Hepatocyte (in vitro differentiated cells): ENCODE measurements at regions not wholly inside any gene's neighbourhood (a gene's known extent, or its start where the extent isn't known, plus 50 kb on each side); places are given as distances from the start of the nearest gene placed in this dataset.

Experiments
- DNase-seq: peaks from one replicate; pipeline ENCODE4 v3.0.0-alpha.2; 2016; ENCODE audit warnings: low spot score
- H2AFZ ChIP-seq: fragments of 200-600 bp; sonication (generic); 2 replicates; pipeline ENCODE4 v1.6.0; 2016; ENCODE audit warnings: antibody characterized with exemption, mild to moderate bottlenecking
- H3K27ac ChIP-seq: fragments of 200-600 bp; sonication (generic); 2 replicates; pipeline ENCODE4 v1.5.1; 2016; ENCODE audit warnings: mild to moderate bottlenecking
- H3K27me3 ChIP-seq: fragments of 200-600 bp; sonication (generic); 2 replicates; pipeline ENCODE4 v1.6.1; 2016
- H3K36me3 ChIP-seq: fragments of 200-600 bp; sonication (generic); replicated peaks from 2 replicates; pipeline ENCODE4 v1.5.1; 2016; ENCODE audit warnings: low read depth; ENCODE audit not compliant: insufficient read depth
- H3K4me1 ChIP-seq: fragments of 200-600 bp; sonication (generic); 2 replicates; pipeline ENCODE4 v1.5.1; 2016; ENCODE audit warnings: mild to moderate bottlenecking, moderate library complexity; ENCODE audit not compliant: insufficient read depth
- H3K4me2 ChIP-seq: fragments of 200-600 bp; sonication (generic); 2 replicates; pipeline ENCODE4 v1.6.0; 2016
- H3K4me3 ChIP-seq: fragments of 200-600 bp; sonication (generic); 2 replicates; pipeline ENCODE4 v1.5.1; 2016; ENCODE audit warnings: mild to moderate bottlenecking
- H3K79me2 ChIP-seq: fragments of 200-600 bp; sonication (generic); 2 replicates; pipeline ENCODE4 v1.6.0; 2017; ENCODE audit warnings: mild to moderate bottlenecking
- H3K9me2 ChIP-seq: fragments of 200-600 bp; sonication (generic); replicated peaks from 2 replicates; pipeline ENCODE4 v1.6.0; 2017; ENCODE audit warnings: mild to moderate bottlenecking; ENCODE audit not compliant: insufficient read depth
- H3K9me3 ChIP-seq: fragments of 200-600 bp; sonication (generic); 2 replicates; pipeline ENCODE4 v1.5.1; 2016; ENCODE audit warnings: low read depth, mild to moderate bottlenecking
- H4K20me1 ChIP-seq: fragments of 200-600 bp; sonication (generic); 2 replicates; pipeline ENCODE4 v1.6.0; 2016; ENCODE audit warnings: mild to moderate bottlenecking; ENCODE audit not compliant: insufficient read depth, poor library complexity, severe bottlenecking
- CTCF ChIP-seq: fragments of 200-600 bp; sonication (generic); IDR thresholded peaks from 2 replicates; pipeline ENCODE4 v1.5.1; 2016; ENCODE audit warnings: antibody characterized with exemption, mild to moderate bottlenecking; ENCODE audit not compliant: poor library complexity
- EZH2 ChIP-seq: fragments of 200-600 bp; sonication (generic); IDR thresholded peaks from 2 replicates; pipeline ENCODE4 v1.6.1; 2016; ENCODE audit warnings: antibody characterized with exemption, mild to moderate bottlenecking, borderline replicate concordance
- EZH2phosphoT487 ChIP-seq: fragments of 200-600 bp; sonication (generic); IDR thresholded peaks from one replicate; pipeline ENCODE4 v1.6.1; 2018; ENCODE audit warnings: antibody characterized with exemption, mild to moderate bottlenecking, low read depth, moderate library complexity; ENCODE audit not compliant: unreplicated experiment, severe bottlenecking
- WGBS: methylation state at CpG from one replicate; pipeline ENCODE4 v1.1.6; 2016; ENCODE audit warnings: low lambda C conversion rate; ENCODE audit errors: missing lambda C conversion rate; 5-methylcytosine and 5-hydroxymethylcytosine counted together

GRCh38 chr16:6364846-6365245 lies 967.8 kb upstream of the RBFOX1 start:
- Histone ChIP-seq H3K36me3 (no peaks in the 10 kb centered on the region), H3K4me2 (no peak overlapping the region), H2AFZ (no peak overlapping the region), H3K79me2 (no peaks in the 10 kb centered on the region), H3K9me2 (no peaks in the 10 kb centered on the region), H3K27me3 (no peaks in the 10 kb centered on the region), H3K4me3 (no peak overlapping the region), H3K4me1 (no peaks in the 10 kb centered on the region), H3K9me3 (no peaks in the 10 kb centered on the region), H3K27ac (no peak overlapping the region), H4K20me1 (no peaks in the 10 kb centered on the region)
- DNase-seq: no peak
- WGBS: 94% methylated on average over 3 of the region's 3 CpGs
- TF ChIP-seq EZH2 (no peak), CTCF (no peak), EZH2phosphoT487 (no peak)

- no peak overlapping the region for H3K27ac ChIP-seq
- no peak overlapping the region for H3K4me2 ChIP-seq
- H3K9me3 ChIP-seq: no peaks in the 10 kb centered on the region
- no peaks in the 10 kb centered on the region for H3K79me2 ChIP-seq
- H3K4me3 ChIP-seq: no peak overlapping the region
- 71% methylated on average over 6 of the region's 6 CpGs for WGBS
- no peak for TF ChIP-seq EZH2phosphoT487
- no peak for TF ChIP-seq EZH2
- TF ChIP-seq CTCF: no peak
- DNase-seq: no peak
- H4K20me1 ChIP-seq: no peaks in the 10 kb centered on the region
- no peaks in the 10 kb centered on the region for H3K9me2 ChIP-seq
- H3K36me3 ChIP-seq: no peaks in the 10 kb centered on the region
- H3K27me3 ChIP-seq: no peaks in the 10 kb centered on the region
- no peaks in the 10 kb centered on the region for H3K4me1 ChIP-seq
- H2AFZ ChIP-seq: no peak overlapping the region
Measured at GRCh38 chr16:6363896-6364607, 968.6 kb upstream of the RBFOX1 start.

GRCh38 chr16:6363396-6363795 lies 969.2 kb upstream of the RBFOX1 start:
- H3K4me3 ChIP-seq: no peak overlapping the region
- H3K9me2 ChIP-seq: no peaks in the 10 kb centered on the region
- WGBS: 86% methylated on average over 11 of the region's 11 CpGs

More at GRCh38 chr16:6363396-6363795, 969.2 kb upstream of the RBFOX1 start:
- no peaks in the 10 kb centered on the region for H3K9me3 ChIP-seq
- H2AFZ ChIP-seq: no peak overlapping the region
- no peak for DNase-seq
- H3K79me2 ChIP-seq: no peaks in the 10 kb centered on the region
- H3K4me1 ChIP-seq: no peaks in the 10 kb centered on the region
- no peaks in the 10 kb centered on the region for H3K27me3 ChIP-seq
- TF ChIP-seq EZH2phosphoT487 (no peak), CTCF (no peak)
- H3K36me3 ChIP-seq: no peaks in the 10 kb centered on the region
- no peak overlapping the region for H3K4me2 ChIP-seq
- no peak overlapping the region for H3K27ac ChIP-seq
- H4K20me1 ChIP-seq: no peaks in the 10 kb centered on the region
